NCI-H2107 (cell line): ENCODE measurements at regions not wholly inside any gene's neighbourhood (a gene's known extent, or its start where the extent isn't known, plus 50 kb on each side); places are given as distances from the start of the nearest gene placed in this dataset.

Source experiments
- DNase-seq: peaks from one replicate; lab custom pipeline; 2025; lab: John Stamatoyannopoulos, UW

DNA sequence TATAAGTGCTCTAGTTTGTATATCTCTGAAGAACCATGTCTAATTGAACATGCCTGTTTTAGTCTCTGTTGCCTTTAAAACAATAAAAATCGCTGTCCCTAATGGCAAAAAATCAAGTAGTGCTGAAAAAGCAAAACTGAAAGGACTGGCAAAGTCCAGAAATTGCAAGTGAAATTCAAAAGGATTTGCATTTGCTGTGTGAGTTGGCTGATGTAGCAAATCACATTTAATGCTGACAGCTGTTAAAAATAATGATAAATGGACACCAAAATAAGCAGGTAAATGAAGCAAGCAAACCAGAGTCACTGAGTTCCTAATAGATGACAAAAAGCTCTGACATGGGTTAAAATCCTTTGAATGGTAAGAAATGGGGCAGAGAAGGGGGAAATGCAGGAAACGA, 874.1 kb downstream of the GRM8 start:
- no peak for DNase-seq

DNA sequence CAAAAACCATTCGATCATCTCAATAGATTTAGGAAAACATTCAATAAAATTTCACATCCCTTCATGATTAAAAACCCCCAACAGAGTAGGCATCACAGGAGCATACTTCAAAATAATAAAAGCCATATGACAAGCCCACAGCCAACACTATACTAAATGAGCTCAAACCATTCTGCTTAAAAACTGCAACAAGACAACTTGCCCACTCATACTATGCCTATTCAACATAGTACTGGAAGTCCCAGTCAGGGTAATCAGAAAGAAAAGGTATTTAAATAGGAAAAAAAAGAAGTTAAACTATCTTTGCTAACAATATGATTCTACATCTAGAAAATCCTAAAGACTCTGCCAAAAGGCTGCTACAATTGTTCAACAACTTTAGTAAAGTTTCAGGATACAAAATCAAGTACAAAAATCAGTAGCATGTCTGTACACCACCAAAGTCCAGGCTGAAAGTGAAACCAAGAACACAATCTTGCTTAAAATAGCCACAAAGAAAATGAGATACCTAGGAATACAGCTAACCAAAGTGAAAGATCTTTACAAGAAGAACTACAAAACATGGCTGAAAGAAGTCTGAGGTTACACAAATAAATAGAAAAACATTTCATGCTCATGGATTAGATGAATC, 882.6 kb downstream of the GRM8 start:
- DNase-seq: no peak

DNA sequence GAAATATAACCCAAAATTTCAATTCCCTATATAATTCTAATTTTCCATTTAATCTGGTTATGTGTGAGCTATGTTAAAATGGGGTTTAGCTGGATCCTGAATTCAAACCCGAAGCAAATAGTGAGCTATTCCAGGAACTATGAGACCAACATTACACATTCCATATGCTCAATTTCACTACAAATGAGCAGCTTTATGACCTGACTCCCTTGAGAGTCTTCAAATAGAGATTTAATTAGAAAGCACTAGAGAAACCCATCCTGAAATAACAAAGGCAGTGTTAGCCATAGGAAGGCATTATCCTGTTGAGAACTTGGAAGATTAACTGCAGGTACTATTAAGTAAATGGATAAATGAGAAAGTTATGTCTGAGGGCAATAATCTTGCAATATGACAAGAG, 890.0 kb downstream of the GRM8 start:
- DNase-seq: no peak

DNA sequence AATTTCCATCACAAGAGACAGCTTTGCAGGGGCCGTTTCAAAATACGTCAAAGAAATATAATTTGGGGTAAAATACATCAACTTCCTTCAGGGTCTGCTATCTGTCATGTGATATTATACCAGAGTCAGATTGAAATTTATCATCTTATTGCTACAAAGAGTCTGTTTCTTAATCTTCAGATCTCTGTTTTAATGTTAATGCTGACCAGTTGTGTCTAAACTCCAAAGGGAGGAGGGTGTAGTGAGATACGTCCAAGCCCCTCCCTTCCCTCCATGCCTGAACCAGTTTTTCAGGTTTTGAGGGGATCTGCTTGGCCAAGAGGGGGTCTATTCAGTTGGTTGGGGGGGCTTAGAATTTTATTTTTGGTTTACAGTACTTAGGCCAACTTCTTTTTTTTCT, 891.6 kb downstream of the GRM8 start:
- no peak for DNase-seq

DNA sequence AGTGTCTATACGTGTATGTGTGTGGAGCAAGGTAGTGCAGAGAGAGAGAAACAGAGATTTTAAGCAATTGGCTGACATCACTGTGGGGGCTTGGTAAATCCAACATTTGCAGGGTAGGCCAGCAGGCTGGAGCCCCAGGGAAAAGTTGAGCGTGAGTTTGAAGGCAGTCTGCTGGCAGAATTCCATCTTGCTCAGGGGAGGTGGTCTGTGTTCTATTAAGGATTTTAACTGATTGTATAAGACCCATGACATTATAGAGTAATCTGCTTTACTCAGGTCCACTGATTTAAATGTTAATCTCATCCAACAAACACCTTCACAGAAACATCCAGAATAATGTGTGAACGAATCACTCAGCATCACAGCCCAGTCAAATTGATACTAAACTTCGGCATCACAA, 912.9 kb downstream of the GRM8 start:
- no peak for DNase-seq

DNA sequence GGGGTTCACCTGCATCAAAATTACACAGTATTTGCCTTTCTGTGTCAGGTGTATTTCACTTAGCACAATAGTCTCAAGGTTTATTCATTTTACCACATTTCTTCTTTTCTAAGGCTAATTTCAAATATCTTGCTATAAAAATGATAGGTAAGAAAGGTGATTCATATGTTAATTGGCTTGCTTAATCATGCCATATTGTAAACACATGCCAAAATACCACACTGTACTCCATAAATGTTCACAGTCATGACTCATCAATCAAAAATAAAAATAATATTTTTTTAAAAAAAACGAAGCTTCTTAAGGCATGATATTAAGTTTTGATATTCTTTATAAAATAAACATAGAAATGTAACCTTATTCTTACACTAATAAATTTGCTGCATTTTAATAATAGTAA, 947.1 kb downstream of the GRM8 start:
- no peak for DNase-seq

DNA sequence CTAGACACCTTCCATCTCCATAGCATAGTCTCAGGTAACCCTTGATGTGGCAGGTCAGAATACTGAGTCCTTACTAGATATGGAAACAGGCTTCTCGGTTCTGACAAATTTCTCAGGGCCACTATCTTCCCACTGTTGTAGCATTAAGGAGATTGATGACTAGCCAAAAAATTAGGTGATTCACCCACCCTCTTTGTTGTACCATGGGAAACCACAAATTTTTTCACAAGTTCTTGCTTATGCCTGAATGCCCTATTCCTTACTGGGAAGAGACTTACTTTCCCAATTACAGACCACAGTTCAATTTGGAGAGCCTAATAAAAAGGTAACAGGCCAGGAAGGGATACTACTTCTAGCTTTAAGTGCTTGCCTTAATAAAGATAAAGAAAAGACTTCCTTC, 948.8 kb downstream of the GRM8 start:
- no peak for DNase-seq

DNA sequence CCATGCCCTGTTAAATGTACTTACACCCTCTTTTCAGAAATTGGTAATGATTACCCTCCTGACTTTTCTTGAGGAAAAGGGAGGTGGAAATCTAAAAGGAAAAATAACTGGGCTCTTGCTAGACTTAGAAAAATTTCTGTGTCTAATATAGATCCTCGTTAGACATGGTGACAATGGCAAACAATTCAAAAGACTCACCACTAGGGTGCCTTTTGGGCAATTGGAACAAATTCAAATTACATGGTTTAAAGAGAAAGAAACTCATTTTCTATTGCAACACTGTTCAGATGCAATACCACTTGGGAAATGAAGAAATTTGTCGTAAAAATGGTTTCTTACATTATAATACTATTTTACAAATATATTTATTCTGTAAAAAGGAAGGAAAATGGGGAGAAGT, 950.1 kb downstream of the GRM8 start:
- DNase-seq: no peak

DNA sequence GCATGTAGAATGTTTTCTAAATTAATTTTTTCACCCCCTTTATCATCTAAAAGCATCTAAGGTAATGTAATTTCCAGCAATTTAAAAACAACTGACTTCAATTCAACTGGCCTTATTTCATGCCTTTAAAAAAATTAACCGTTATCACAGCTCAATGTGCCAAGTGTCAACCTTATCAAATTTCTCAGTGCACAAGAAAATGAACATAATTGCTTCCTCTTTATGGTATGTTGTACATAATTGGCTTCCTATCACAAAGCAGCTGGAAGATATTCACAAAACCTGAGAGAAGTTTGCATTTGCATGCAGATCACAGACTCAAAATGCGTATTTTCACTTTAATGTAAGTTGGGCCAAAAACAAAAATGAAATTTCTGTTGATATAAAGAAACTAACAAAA, 966.4 kb downstream of the GRM8 start:
- DNase-seq: no peak

DNA sequence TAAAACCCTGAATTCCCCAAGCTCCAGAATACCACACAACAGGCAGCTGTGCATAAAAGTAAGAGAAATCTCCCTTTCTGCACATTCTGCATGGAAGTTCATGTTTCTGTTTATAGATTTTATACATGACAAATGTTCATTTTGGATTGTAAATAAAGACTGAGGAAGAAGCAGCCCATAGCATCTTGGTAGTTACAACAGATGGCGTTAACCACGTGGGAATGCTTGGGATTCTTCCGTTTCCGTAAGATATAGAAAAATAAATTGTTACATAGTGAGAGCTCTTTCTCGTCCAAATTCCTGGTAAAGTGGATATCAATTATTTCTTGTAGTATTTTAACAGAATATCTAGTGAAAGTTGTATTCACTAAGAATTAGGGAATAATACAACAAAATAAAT, 1016.5 kb downstream of the GRM8 start:
- no peak for DNase-seq

DNA sequence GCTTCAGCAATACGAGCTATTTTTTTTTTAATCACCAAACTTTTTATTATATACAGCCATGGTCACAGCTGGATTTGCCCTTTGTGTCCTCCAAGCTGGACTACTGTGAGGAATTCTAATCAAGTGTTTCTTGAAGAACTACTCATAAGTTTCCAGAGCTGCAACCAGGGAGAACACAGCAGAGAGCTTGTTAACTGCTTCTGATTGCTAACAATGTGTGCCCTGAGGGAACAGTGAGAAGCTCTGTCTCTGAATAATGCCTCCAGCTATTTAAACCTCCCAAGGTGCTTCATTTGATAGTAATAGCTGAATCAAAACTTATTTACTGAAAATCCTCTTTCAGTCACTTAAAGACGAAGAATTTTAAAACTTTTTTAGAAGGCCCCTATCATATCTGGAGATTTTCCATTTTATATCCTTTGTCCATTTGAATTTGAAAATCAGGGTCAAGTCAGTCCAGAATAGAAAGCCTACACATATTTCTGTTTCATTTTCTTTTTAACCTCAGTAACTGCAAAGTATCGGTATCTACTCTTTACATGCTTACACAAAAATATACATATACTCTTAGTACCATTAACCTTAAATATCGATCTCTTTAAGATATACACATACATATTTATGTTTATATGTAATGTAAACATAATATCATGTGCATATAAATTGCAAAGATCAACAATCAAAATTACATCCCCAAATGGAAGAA, 1024.2 kb downstream of the GRM8 start:
- DNase-seq: no peak

DNA sequence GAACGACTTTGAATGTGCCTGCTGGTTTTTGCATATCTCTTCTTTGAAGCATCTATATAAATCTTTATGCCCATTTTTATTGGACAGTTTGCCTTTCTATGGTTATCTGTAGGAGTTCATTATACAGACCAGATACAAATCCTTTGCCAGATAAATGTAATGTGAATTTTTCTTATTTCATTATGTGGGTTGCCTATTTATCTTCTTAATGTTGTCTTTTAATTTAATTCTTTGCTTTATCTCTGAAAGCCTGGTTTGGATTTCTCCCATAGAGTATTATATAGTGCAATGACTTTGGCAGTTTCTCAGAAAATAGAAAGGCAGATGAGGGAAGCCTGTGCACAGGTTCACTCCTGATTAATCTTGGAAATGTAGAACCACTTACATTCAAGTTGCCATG, 1025.1 kb downstream of the GRM8 start:
- no peak for DNase-seq

DNA sequence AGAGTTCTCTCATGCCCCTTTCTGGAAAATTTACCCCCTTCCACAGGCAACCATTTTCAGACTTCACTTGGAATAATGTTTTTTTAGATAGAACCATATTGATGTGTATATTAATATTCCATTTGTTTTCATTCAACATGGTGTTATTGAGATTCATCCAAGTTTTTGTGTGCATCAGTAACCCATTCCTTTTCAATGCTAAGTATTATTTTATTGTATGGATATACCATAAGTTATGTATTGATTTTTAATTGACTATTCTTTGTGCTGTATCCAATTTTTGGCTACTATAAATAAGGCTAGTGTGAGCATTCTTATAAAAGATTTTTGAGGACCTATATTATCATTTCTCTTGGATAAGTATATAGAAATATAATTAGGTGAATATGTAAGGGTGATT, 1025.7 kb downstream of the GRM8 start:
- DNase-seq: no peak

DNA sequence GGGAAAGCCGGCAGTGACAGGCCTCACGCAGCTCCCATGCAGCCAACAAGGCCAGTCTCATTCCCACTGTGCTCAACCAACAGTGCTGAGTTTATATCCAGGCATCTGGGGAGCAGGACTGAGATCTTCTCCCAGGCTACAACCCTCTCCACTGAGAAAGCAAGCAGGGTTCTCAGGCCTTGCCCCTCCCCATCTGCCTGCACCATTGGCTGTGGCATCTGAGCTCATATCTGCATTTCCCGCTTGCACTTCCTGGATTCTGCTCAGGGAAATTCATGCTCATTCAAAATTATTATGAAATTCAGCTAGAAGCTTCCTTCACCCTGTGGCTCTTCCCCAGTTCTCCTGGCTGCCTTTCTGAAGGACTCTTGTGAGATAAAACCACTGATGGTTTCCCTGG, 1029.0 kb downstream of the GRM8 start:
- DNase-seq: no peak

DNA sequence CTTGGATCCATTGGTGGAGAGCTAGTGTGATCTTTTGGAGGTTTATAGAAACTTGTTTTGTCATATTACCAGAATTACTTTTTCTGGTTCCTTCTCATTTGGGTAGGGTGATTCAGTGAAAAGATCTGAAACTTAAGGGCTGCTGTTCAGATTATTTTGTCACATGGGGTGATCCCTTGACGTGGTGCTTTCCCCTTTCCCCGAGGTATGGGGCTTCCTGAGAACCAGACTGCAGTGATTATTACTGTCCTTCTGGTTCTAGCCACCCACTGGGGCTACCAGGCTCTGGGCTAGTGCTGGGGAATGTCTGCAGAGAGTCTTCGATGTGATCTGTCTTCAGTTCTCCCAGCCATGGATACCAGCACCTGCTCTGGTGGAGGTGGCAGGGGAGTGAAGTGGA, 1030.0 kb downstream of the GRM8 start:
- no peak for DNase-seq

DNA sequence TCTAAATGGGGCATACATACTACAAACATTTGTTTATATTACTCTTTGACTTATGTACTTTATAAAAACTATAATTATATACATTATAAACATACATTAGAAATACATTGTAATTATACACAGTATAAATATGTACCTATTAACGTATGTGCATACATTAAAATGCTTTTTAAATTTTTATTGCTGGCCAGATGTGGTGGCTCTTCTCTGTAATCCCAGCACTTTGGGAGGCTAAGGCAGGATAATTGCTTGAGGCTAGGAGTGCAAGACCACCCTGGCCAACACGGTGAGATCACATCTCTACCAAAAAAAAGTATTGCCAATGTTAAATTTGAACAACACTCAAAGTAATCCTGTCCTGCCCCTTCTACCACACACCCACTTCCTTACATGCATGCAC, 1037.0 kb downstream of the GRM8 start:
- no peak for DNase-seq

DNA sequence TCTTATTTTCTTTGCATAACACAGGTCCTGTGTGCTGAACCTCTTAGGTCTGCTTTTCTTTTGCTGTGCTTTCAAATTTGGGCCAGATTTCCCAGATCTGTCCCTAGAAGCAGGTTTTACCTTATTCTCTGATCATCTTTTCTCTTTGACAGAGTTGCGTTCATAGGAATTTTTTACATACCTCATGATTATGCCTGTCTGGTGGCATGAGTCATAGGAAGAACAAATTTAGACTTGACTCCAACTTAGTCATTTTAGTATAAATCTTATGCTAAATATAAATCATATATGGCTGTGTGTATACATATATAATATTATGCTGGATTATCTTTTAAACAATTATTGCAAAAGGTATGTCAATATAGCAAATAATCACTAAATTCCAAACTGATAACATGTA, 1038.9 kb downstream of the GRM8 start:
- no peak for DNase-seq

DNA sequence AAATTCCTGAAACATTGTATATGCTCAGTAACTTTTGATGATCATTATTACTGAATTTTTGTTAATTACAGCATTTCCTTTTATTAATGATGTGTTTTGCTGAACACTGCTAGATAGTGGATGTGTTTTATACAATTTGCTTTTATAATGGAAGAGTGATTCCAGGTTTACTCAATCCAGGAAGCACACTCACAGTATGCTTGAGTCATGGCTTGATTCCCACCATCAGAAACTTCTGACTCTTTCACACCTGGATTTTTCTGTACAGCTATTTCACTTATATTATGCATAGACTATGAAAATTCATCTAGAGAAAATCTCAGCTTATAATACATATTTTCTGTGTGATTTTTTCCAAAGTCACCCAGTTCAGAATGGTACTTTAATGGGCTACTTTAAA, 1040.9 kb downstream of the GRM8 start:
- DNase-seq: no peak

DNA sequence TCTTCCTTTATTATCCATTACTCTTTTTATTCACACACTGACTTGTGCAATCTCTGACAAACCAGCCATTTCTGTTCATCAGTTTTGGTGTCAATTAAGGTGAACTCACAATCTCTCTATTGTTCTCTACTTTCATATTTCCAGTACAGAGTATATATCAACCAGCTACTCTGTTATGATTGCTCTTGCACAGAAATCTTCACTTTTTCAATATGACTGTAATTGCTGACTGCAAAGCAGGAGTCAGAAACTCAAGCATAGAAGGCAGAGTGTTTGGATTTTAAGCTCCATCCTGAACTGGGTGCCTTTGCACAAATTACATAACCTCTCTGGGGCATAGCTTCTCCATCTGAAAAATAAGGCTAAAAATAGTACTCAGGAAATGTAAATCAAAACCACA, 1042.0 kb downstream of the GRM8 start:
- no peak for DNase-seq

DNA sequence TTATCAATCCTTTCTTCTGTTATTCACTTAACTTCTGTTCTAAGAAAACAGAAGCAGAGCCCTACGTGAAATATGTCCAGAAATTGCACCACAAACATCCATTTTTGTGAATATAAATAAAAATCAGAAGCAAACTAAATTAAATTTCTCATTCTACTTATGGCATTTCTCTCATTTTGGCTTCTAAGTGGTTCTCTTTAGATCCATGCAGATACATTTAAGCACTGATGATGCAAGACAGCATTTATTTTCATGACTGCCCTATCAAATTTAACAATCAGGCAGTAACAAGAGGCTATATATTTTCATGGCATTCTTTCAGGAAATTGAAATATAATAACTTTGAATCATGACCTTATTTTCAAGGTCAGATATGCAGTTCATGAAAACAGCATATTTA, 1049.6 kb downstream of the GRM8 start:
- DNase-seq: no peak

DNA sequence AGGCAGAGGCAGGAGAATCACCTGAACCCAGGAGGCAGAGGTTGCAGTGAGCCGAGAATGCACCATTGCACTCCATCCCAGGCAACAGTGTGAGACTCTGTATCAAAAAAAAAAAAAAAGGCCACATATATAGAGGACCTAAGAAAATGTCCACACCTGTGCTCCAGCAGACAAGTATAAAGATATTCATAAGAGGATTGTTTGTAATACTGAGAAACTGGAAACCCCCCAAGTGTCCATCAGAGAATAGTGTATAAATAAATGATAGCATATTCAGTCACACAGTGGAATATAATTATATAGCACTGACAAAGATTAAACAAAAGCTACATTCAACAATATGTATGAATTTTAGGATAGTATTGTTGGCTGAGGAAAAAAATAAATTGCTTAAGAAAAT, 1050.6 kb downstream of the GRM8 start:
- no peak for DNase-seq

DNA sequence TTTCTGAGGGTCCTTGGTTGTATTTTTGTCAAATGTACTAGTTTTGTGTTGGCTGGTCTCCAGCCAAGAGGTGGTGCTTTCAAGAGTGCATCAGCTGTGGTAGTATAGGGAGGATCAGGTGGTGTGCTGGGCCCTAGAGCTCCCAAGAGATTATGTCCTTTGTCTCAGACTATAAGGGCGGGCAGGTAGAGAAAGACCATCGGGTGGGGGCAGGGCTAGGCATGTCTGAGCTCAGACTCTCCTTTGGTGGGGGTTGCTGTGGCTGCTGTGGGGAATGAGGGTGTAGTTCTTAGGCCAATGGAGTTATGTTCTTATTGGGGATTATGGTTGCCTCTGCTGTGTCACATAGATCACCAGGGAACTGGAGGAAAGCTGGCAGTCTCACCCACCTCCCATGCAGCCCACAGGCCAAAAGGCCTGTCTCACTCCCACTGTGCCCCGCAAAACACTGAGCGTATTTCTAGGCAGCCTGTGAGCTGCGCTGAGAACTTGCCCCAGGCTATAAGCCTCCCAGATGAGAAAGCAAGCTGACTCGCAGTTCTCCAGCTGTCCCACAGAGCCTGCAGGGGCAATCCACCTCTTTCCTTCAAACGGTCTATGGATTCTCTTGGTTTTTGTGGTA, 1066.7 kb downstream of the GRM8 start:
- DNase-seq: peak; percentile 14

DNA sequence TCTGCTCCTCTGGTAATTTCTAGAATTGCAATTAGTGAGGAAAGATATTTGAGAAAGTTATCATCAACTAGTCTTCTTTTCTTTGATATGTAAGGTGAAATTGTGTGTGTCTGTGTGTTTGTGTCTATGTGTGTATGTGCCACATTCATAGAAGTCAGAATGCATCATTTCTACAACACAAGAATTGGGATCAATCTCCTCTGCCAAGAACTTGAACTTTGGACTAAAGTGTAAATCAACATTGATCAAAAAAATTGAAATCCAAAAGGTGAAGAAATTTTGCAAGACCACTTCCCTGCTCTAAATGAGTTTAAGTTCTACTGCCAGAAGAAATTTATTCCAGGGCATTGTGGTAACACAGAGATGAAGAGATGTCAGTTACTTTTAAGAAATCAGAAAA, 1072.8 kb downstream of the GRM8 start:
- no peak for DNase-seq

DNA sequence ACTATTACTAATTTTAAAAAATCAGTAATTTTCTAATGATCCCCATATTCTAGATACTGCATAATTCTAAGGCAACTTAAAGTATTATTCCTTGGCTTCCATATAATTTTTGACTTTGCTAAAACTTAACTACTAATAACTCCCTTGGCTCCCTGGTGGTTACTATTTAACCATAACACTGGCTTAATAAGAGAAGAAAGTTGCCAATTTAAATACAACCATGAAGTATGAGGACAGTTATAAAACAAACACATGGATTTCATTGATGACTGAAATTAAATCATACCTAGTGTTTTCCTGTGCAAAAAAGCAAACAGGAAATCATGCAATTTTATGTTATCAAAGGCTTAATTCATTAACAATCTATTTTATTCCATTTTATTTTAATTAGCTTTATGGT, 1073.9 kb downstream of the GRM8 start:
- no peak for DNase-seq
